ENCODE measurements at regions not wholly inside any gene's neighbourhood (a gene's known extent, or its start where the extent isn't known, plus 50 kb on each side); places are given as distances from the start of the nearest gene placed in this dataset.
A peak's percentile ranks its signal among the peaks of the same experiment; 100 is the strongest.
"Not testable (repeated sequence)": the region's sequence is repeated elsewhere in the genome, so short reads cannot be mapped to it uniquely, and the experiment has no call there.

GRCh38 chr11:127935081-127935480 lies 652.3 kb downstream of the ETS1 start:
- TF ChIP-seq CTCF (IDR thresholded peaks at IDR 0.05; ENCODE audit: insufficient read depth, low read length, severe bottlenecking): no peak
- Histone ChIP-seq H3K4me3 (ENCODE audit: low read depth, low read length) (no peak overlapping the region), H3K36me3 (ENCODE audit: control insufficient read depth, insufficient read depth, low read length) (no peaks in the 10 kb centered on the region), H3K27me3 (ENCODE audit: control insufficient read depth, insufficient read depth, low read length) (no peaks in the 10 kb centered on the region)
- FAIRE-seq (no peak), DNase-seq (ENCODE audit: low read depth) (no peak)

- not testable (repeated sequence) for H3K27me3 ChIP-seq (ENCODE audit: control insufficient read depth, insufficient read depth, low read length); FAIRE-seq; DNase-seq (ENCODE audit: low read depth); H3K4me3 ChIP-seq (ENCODE audit: low read depth, low read length); H3K36me3 ChIP-seq (ENCODE audit: control insufficient read depth, insufficient read depth, low read length)
Measured at GRCh38 chr11:127933961-127934360, 653.4 kb downstream of the ETS1 start.

- FAIRE-seq (no peak), DNase-seq (ENCODE audit: low read depth) (no peak)
- no peak for TF ChIP-seq CTCF (IDR thresholded peaks at IDR 0.05; ENCODE audit: insufficient read depth, low read length, severe bottlenecking)
- Histone ChIP-seq H3K4me3 (ENCODE audit: low read depth, low read length) (no peak overlapping the region), H3K36me3 (ENCODE audit: control insufficient read depth, insufficient read depth, low read length) (no peaks in the 10 kb centered on the region), H3K27me3 (ENCODE audit: control insufficient read depth, insufficient read depth, low read length) (no peaks in the 10 kb centered on the region)
Measured at GRCh38 chr11:127931803-127932202, 655.6 kb downstream of the ETS1 start.

- DNase-seq (ENCODE audit: low read depth) (no peak), FAIRE-seq (no peak)
- no peak overlapping the region for H3K4me3 ChIP-seq (ENCODE audit: low read depth, low read length)
- no peak for TF ChIP-seq CTCF (IDR thresholded peaks at IDR 0.05; ENCODE audit: insufficient read depth, low read length, severe bottlenecking)
- no peaks in the 10 kb centered on the region for H3K36me3 ChIP-seq (ENCODE audit: control insufficient read depth, insufficient read depth, low read length)
- H3K27me3 ChIP-seq (ENCODE audit: control insufficient read depth, insufficient read depth, low read length): no peaks in the 10 kb centered on the region
Measured at GRCh38 chr11:127926721-127927120, 660.6 kb downstream of the ETS1 start.

GRCh38 chr11:127925475-127925874 lies 661.9 kb downstream of the ETS1 start:
- no peak for TF ChIP-seq CTCF (IDR thresholded peaks at IDR 0.05; ENCODE audit: insufficient read depth, low read length, severe bottlenecking)
- DNase-seq (ENCODE audit: low read depth) (peak; percentile 96), FAIRE-seq (peak; percentile 60)
- H3K27me3 ChIP-seq (ENCODE audit: control insufficient read depth, insufficient read depth, low read length): no peaks in the 10 kb centered on the region
- H3K4me3 ChIP-seq (ENCODE audit: low read depth, low read length): no peak overlapping the region
- no peaks in the 10 kb centered on the region for H3K36me3 ChIP-seq (ENCODE audit: control insufficient read depth, insufficient read depth, low read length)

- DNase-seq (ENCODE audit: low read depth) (peak; percentile 94), FAIRE-seq (no peak)
- H3K36me3 ChIP-seq (ENCODE audit: control insufficient read depth, insufficient read depth, low read length): no peaks in the 10 kb centered on the region
- no peaks in the 10 kb centered on the region for H3K27me3 ChIP-seq (ENCODE audit: control insufficient read depth, insufficient read depth, low read length)
- no peak overlapping the region for H3K4me3 ChIP-seq (ENCODE audit: low read depth, low read length)
- TF ChIP-seq CTCF (IDR thresholded peaks at IDR 0.05; ENCODE audit: insufficient read depth, low read length, severe bottlenecking): no peak
Measured at GRCh38 chr11:127919206-127920000, 668.0 kb downstream of the ETS1 start.

All from bronchial epithelial cell (primary cell).